ENCODE measurements at regions not wholly inside any gene's neighbourhood (a gene's known extent, or its start where the extent isn't known, plus 50 kb on each side); places are given as distances from the start of the nearest gene placed in this dataset.

GRCh38 chr2:52974127-52974526, 793.5 kb upstream of the CHAC2 start:
- H3K4me3 ChIP-seq (replicated peaks; ENCODE audit: low read depth, low read length): no peak overlapping the region
- no peak for DNase-seq (ENCODE audit: low read depth)
- TF ChIP-seq CTCF (IDR thresholded peaks at IDR 0.05; ENCODE audit: low read length, missing control alignments): no peak

- no peak for DNase-seq (ENCODE audit: low read depth)
- no peak for TF ChIP-seq CTCF (IDR thresholded peaks at IDR 0.05; ENCODE audit: low read length, missing control alignments)
- H3K4me3 ChIP-seq (replicated peaks; ENCODE audit: low read depth, low read length): no peak overlapping the region
Observed at GRCh38 chr2:52970642-52971041, 797.0 kb upstream of the CHAC2 start.

GRCh38 chr2:52968043-52968442, 799.6 kb upstream of the CHAC2 start:
- TF ChIP-seq CTCF (IDR thresholded peaks at IDR 0.05; ENCODE audit: low read length, missing control alignments): no peak

GRCh38 chr2:52964916-52965530, 802.6 kb upstream of the CHAC2 start:
- DNase-seq (ENCODE audit: low read depth): no peak
- H3K4me3 ChIP-seq (replicated peaks; ENCODE audit: low read depth, low read length): no peak overlapping the region
- no peak for TF ChIP-seq CTCF (IDR thresholded peaks at IDR 0.05; ENCODE audit: low read length, missing control alignments)

More at GRCh38 chr2:52968043-52968442, 799.6 kb upstream of the CHAC2 start:
- DNase-seq (ENCODE audit: low read depth): no peak
- H3K4me3 ChIP-seq (replicated peaks; ENCODE audit: low read depth, low read length): no peak overlapping the region

- no peak overlapping the region for H3K4me3 ChIP-seq (replicated peaks; ENCODE audit: low read depth, low read length)
- no peak for DNase-seq (ENCODE audit: low read depth)
- no peak for TF ChIP-seq CTCF (IDR thresholded peaks at IDR 0.05; ENCODE audit: low read length, missing control alignments)
Observed at GRCh38 chr2:52961403-52961802, 806.2 kb upstream of the CHAC2 start.

GRCh38 chr2:52960881-52961280, 806.7 kb upstream of the CHAC2 start:
- no peak for TF ChIP-seq CTCF (IDR thresholded peaks at IDR 0.05; ENCODE audit: low read length, missing control alignments)
- no peak for DNase-seq (ENCODE audit: low read depth)

GRCh38 chr2:52959801-52960200, 807.8 kb upstream of the CHAC2 start:
- no peak for DNase-seq (ENCODE audit: low read depth)
- TF ChIP-seq CTCF (IDR thresholded peaks at IDR 0.05; ENCODE audit: low read length, missing control alignments): no peak
- H3K4me3 ChIP-seq (replicated peaks; ENCODE audit: low read depth, low read length): no peak overlapping the region

More at GRCh38 chr2:52960881-52961280, 806.7 kb upstream of the CHAC2 start:
- no peak overlapping the region for H3K4me3 ChIP-seq (replicated peaks; ENCODE audit: low read depth, low read length)
